HG02623 (cell line): ENCODE measurements at regions not wholly inside any gene's neighbourhood (a gene's known extent, or its start where the extent isn't known, plus 50 kb on each side); places are given as distances from the start of the nearest gene placed in this dataset.

ENCODE experiments used
- ATAC-seq: cut with Tn5 transposase; IDR thresholded peaks from one replicate; pipeline ENCODE4 v1.9.1; 2021; ENCODE audit warnings: moderate library complexity; ENCODE audit not compliant: unreplicated experiment

GRCh38 chr7:16975712-16976111 lies 93.9 kb upstream of the AGR3 start:
- peak; percentile 75 for ATAC-seq

DNA sequence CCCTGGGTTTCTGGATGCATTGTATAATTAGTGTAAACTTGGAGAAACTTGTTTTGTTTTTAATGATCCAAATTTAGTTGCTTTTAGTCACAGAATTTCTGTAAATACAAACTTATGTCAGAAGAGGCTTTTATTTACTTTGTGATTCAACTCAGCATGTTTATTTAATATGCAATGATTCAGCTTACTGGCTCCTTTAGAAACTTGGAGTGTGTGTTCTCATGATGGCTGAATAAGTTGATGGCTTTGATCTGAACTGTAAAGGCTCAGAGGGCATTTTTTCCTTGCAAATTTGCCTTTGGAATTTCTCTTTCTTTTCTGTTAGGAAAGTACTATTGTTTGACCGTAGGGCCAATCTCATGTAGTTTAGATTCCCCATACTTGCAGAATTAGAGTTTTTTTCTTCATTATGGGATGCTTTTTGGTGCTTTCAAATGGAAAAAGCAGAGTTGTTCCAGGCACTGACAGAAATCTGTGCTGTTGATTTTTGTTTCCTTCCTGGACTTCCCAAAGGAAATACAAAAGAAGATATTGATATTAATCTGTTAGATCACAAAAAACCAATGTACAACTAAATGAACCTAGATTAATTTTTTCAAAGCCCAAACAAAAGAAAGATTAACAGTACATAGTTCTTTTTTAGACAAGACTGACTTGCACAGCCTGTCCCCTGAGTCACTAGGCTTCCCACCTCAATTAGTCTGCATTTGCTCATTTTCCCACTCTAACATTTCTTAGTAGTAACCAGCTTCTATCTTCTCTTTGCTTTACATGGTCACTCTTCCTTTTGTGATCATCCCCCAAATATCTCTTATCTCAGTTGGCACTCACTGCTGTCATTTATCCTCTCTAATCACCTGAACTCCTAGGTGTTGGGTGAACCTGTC lies 96.8 kb upstream of the AGR3 start:
- no peak for ATAC-seq

DNA sequence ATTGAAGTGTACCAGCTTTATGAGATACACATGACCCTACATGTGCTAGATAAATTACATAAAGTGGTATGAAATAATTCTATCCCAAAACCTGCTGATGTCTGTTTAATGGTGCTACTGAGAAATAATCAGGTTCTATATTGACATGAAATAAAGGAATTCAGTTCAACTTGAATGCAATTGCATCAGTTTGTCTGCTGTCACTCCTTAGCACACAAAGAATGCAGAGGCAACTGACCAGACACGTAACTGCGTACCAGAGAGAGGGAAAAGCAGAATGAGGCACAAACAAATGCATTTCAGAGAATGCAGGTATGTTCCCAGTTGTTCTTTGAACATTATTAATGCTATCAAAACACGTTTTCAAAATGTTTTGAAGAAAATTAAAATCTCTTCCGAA lies 98.8 kb upstream of the AGR3 start:
- no peak for ATAC-seq

DNA sequence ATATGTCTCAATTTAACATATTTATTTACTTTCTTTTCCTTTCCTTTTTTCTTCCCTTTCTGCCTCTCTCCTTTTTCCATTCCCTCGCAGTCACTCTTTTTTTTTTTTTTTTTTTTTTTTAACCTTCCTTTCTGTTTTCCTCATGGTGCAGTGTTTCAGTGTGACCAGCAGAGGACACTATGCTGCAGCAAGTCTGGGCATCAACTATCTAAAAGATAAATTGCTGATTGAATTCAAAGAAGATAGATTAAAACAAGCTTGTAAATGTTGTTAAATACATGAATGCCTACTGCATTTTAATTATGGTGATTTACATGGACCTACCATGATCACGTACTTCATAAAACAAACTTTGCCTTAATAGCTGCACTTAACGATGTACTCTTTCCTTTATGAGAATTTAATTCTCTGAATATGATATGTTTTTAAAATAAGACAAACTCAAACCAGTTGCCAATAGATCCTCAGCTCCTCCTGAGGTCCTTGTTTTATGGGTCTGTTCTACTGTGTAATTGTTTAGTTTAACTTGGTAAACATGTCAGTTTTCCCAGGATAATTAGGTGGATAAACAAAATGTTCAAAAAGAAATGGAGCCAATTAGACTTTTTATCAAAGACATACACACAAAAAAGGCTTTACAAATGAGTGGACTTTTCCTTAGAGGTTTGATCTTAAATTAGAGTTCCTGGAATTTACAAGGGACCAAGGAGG lies 101.0 kb upstream of the AGR3 start:
- ATAC-seq = no peak

DNA sequence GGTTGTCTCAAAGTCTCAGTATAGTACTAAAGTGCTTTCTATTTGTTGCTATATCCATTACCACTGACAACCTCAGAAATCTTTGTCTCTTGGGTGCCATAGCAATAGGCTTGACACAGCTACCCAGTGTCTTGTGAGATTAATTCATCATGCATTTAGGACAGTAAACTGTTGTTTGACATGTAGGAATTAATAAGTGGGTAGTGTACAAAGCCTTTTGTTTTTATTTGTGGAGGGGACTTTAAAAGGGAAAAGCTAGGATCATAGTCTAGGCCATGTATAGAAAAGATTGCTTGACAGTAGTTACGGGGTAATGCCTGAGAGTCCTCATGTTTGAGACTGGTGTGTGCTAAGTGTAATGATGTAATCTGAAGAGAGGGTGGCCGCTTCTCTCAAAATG lies 102.6 kb upstream of the AGR3 start:
- no peak for ATAC-seq

DNA sequence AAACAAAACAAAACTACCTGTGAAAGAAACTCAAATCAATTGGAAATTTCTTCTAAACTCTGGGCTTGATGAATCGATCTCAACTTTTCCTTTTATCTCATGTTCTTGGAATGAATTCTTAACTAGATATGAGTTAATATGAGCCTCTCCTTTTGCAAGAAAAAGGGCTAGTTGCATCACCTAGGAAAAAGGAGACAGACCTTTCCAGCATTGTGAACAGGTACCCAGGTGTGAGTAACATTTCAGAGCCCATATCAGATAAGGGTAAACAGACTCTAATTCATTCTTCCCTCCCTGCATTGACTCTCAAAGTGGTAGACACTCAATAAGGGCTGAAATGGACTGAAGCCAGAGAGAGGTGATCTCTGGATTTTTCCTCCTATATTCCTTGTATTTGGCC lies 103.8 kb upstream of the AGR3 start:
- no peak for ATAC-seq

GRCh38 chr7:16986755-16987154 lies 105.0 kb upstream of the AGR3 start:
- ATAC-seq = no peak

GRCh38 chr7:16989811-16990413 lies 108.1 kb upstream of the AGR3 start:
- no peak for ATAC-seq

DNA sequence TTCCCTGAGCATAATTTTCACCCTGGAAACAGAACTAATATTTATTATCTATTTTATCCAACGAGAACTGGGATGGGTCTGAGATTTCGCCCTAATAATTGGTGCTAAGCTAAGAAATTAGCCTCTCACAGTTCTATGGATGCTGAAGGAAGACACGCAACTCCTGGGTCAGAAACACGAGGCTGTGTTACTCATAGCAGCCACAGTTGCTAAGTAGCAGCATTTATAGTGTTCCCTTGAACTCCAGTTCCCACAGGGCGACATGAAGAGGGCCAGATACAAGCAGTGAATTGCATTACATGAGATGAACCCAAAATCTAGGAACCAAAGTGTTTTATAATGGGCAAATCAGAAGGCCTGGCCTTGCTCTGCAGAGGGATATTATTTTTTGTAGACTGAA lies 109.8 kb upstream of the AGR3 start:
- ATAC-seq = no peak

GRCh38 chr7:16993543-16993942 lies 111.8 kb upstream of the AGR3 start:
- no peak for ATAC-seq

DNA sequence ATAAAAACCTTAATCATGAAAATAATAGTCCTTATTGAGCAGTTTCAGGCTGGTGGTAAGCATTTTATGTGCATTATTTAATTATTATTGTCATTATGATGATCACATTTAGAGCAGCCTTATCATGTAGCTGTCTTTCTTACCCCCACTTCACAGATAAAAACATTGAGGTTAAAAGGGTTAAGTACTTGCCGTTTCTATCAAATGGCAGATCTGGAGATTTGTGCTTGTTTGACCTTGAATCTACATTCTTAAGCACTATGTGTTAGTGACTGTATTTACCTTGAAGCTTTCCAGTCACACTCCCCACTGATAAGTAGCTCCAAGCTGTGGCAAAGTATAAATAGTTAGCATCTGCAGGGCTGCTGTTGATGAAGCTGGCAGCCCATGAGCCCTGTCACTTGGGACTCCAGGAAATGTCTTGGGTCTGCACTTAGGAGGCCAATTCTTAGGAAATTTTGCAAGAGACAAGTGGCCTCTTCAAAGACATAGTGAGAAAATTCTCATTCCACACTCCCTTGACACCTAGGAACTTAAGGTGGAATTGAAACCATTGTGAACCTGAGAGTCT lies 116.8 kb upstream of the AGR3 start:
- ATAC-seq = no peak

DNA sequence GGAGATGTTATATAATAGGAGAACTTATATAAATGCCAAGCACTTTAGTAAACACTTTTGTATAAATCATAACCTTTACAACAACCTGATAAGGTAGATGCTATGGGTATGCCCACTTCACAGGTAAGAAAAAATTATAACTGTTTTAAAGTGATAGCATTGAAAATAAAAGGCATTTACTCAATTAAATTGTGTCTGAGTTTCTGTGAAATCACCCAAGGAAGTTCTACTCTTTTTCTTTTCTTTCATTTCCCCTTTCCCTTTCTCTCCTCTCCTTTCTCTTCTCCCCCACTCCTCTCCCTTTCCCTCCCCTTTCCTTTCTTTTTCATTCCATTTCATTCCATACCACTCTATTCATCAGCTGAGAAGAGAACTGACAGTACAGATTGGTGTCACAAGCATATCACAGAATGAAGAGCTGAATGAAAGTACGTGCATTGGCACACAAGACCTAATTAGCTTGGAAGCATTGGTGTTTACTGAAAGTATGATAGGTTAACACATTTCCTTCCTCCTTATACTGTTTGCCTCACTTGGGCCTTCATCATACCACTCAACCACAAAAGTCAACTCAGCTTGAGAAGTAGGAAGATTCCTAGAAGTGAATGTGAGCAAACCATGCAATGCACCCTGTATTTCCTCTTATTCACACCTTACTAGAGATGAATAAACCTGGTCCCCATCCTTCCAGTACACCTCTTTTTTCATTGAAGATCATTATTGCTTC lies 117.9 kb upstream of the AGR3 start:
- ATAC-seq = no peak

- no peak for ATAC-seq
Measured at GRCh38 chr7:17005271-17005670, 123.5 kb upstream of the AGR3 start.

GRCh38 chr7:17007841-17008240 lies 126.1 kb upstream of the AGR3 start:
- ATAC-seq = no peak

GRCh38 chr7:17009007-17009719 lies 127.4 kb upstream of the AGR3 start:
- ATAC-seq = no peak

GRCh38 chr7:17009933-17010332 lies 128.2 kb upstream of the AGR3 start:
- no peak for ATAC-seq

GRCh38 chr7:17010637-17011300 lies 129.0 kb upstream of the AGR3 start:
- no peak for ATAC-seq

- no peak for ATAC-seq
Measured at GRCh38 chr7:17013204-17013603, 131.4 kb upstream of the AGR3 start.

DNA sequence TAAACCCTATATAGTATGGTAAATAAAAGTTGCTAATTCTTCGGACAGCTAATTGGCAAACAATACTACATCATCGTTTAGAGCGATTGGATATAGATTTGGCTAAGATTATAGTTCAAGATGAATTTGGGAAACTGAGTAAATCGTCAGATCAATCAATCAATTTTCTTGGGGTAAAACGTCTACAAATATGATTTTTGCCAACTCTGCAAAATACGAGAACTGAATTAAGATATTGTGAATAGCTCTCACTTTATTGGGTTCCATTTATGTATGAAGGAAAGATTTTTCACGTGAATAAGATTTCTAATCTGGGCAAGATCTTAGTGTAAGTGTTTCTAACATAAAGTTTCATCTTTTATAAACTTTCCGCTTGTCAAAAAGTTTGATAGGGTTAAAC lies 132.9 kb upstream of the AGR3 start:
- no peak for ATAC-seq

GRCh38 chr7:17015598-17016031 lies 133.8 kb upstream of the AGR3 start:
- no peak for ATAC-seq
